DOHH2 (cell line): ENCODE measurements at regions not wholly inside any gene's neighbourhood (a gene's known extent, or its start where the extent isn't known, plus 50 kb on each side); places are given as distances from the start of the nearest gene placed in this dataset.

ENCODE experiments used
- H3F3A ChIP-seq: fragments of 200-600 bp; sonication (generic), shearing (Covaris generic); 2 replicates; pipeline ENCODE4 v1.6.0; 2016; ENCODE audit warnings: antibody characterized with exemption, mild to moderate bottlenecking; ENCODE audit not compliant: control insufficient read depth, insufficient read depth
- H3K27ac ChIP-seq: fragments of 200-600 bp; sonication (generic); 2 replicates; pipeline ENCODE4 v1.5.1; 2014; ENCODE audit warnings: low read depth, mild to moderate bottlenecking, low read length, moderate library complexity
- H3K27me3 ChIP-seq: fragments of 200-600 bp; sonication (generic); 2 replicates; pipeline ENCODE4 v1.6.1; 2014; ENCODE audit warnings: mild to moderate bottlenecking, low read length, mixed read lengths; ENCODE audit not compliant: control insufficient read depth
- H3K36me3 ChIP-seq: fragments of 200-600 bp; sonication (generic); 2 replicates; pipeline ENCODE4 v1.6.1; 2014; ENCODE audit warnings: mild to moderate bottlenecking, low read length, moderate library complexity, mixed read lengths; ENCODE audit not compliant: control insufficient read depth
- H3K4me1 ChIP-seq: fragments of 200-600 bp; sonication (generic); 2 replicates; pipeline ENCODE4 v1.6.1; 2014; ENCODE audit warnings: mild to moderate bottlenecking, low read length, mixed read lengths; ENCODE audit not compliant: control insufficient read depth
- H3K4me2 ChIP-seq: fragments of 200-600 bp; sonication (generic); 2 replicates; pipeline ENCODE4 v1.6.0; 2014; ENCODE audit warnings: mild to moderate bottlenecking, low read length, moderate library complexity
- H3K4me3 ChIP-seq: fragments of 200-600 bp; sonication (generic); 2 replicates; pipeline ENCODE4 v1.5.1; 2014; ENCODE audit warnings: mild to moderate bottlenecking, low read length, mixed read lengths
- H3K79me2 ChIP-seq: fragments of 200-600 bp; sonication (generic); 2 replicates; pipeline ENCODE4 v1.6.1; 2014; ENCODE audit warnings: mild to moderate bottlenecking, low read length, mixed read lengths; ENCODE audit not compliant: control insufficient read depth
- H3K9me2 ChIP-seq: fragments of 200-600 bp; sonication (generic); replicated peaks from 2 replicates; pipeline ENCODE4 v1.6.1; 2014; ENCODE audit warnings: mild to moderate bottlenecking, low read length, mixed read lengths; ENCODE audit not compliant: control insufficient read depth
- H3K9me3 ChIP-seq: fragments of 200-600 bp; sonication (generic); 2 replicates; pipeline ENCODE4 v1.6.1; 2014; ENCODE audit warnings: antibody characterized with exemption, low read length, mixed read lengths; ENCODE audit not compliant: control insufficient read depth, insufficient read depth
- H4K20me1 ChIP-seq: fragments of 200-600 bp; sonication (generic); 2 replicates; pipeline ENCODE4 v1.6.0; 2014; ENCODE audit warnings: low read depth, mild to moderate bottlenecking, antibody characterized with exemption, low read length, moderate library complexity; ENCODE audit not compliant: control insufficient read depth, insufficient read depth
- EZH2phosphoT487 ChIP-seq: fragments of 200-600 bp; sonication (generic); IDR thresholded peaks from 2 replicates; pipeline ENCODE4 v1.6.1; 2017; ENCODE audit warnings: borderline replicate concordance, mild to moderate bottlenecking, antibody characterized with exemption, low read length, moderate library complexity, mixed read lengths
- TF ChIP-seq, protein P1 (sequence below): fragments of 200-600 bp; sonication (generic); IDR thresholded peaks from one replicate; pipeline ENCODE4 v1.5.1; 2014; ENCODE audit warnings: antibody characterized with exemption, mild to moderate bottlenecking, low read depth, low read length; ENCODE audit not compliant: poor library complexity, severe bottlenecking

DNA sequence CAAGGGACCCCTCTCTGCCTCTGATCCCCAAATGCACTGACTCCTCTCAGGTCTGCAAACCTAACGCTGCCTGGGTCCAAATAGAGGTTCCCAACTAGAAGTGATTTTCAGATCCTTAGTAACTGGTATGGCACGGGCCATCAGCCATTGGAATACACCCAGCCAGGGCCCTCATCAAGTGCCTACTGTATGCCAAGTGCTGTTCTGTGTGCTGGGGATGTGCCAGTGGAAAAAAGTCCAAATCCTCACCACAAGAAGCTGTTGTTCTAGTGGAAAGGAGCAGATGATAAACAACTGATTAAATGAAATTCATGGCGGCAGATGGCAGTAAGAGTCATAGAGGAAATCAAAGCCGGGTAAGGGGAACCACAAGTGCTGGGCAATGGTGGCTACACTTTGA, 57.2 kb upstream of the MED9 start:
- no peak overlapping the region for H3K4me3 ChIP-seq
- no peak overlapping the region for H3K27ac ChIP-seq
- H3K9me3 ChIP-seq, result peaks cover 15% of the 10 kb centered on the region
- H3K79me2 ChIP-seq, result no peaks in the 10 kb centered on the region
- H3F3A ChIP-seq, result no peaks in the 10 kb centered on the region
- H4K20me1 ChIP-seq, result no peaks in the 10 kb centered on the region
- no peaks in the 10 kb centered on the region for H3K36me3 ChIP-seq
- H3K27me3 ChIP-seq, result no peaks in the 10 kb centered on the region
- TF ChIP-seq, protein P1, sequence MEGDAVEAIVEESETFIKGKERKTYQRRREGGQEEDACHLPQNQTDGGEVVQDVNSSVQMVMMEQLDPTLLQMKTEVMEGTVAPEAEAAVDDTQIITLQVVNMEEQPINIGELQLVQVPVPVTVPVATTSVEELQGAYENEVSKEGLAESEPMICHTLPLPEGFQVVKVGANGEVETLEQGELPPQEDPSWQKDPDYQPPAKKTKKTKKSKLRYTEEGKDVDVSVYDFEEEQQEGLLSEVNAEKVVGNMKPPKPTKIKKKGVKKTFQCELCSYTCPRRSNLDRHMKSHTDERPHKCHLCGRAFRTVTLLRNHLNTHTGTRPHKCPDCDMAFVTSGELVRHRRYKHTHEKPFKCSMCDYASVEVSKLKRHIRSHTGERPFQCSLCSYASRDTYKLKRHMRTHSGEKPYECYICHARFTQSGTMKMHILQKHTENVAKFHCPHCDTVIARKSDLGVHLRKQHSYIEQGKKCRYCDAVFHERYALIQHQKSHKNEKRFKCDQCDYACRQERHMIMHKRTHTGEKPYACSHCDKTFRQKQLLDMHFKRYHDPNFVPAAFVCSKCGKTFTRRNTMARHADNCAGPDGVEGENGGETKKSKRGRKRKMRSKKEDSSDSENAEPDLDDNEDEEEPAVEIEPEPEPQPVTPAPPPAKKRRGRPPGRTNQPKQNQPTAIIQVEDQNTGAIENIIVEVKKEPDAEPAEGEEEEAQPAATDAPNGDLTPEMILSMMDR, result no peak
- TF ChIP-seq EZH2phosphoT487, result no peak
- no peaks in the 10 kb centered on the region for H3K9me2 ChIP-seq
- H3K4me1 ChIP-seq, result peaks cover 10% of the 10 kb centered on the region
- H3K4me2 ChIP-seq, result no peak overlapping the region

DNA sequence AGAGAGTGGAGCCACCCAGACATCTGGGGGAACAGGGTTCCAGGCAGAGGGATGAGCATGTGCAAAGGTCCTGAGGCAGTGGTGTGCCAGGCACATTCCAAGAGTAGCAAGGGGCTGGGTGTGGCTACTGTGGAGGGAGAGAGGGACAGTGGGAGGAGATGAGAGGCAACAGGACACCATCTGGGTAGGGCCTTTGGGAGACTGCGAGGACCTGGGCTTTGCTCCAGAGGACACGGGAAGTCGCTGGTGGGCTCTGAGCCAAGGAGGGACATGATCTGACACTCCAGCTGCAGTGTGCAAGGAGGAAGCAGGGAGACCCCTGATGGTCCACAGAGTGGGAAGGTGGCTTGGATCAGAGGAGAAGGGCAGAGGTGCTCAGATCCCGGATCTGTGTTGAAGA, 56.7 kb upstream of the MED9 start:
- no peaks in the 10 kb centered on the region for H3K79me2 ChIP-seq
- H3F3A ChIP-seq, result no peaks in the 10 kb centered on the region
- H3K27ac ChIP-seq, result no peak overlapping the region
- H3K36me3 ChIP-seq, result no peaks in the 10 kb centered on the region
- no peaks in the 10 kb centered on the region for H4K20me1 ChIP-seq
- no peaks in the 10 kb centered on the region for H3K9me2 ChIP-seq
- H3K4me1 ChIP-seq, result peaks cover 10% of the 10 kb centered on the region
- H3K9me3 ChIP-seq, result peaks cover 18% of the 10 kb centered on the region
- H3K4me3 ChIP-seq, result no peak overlapping the region
- H3K27me3 ChIP-seq, result no peaks in the 10 kb centered on the region
- no peak for TF ChIP-seq EZH2phosphoT487
- TF ChIP-seq, protein P1, result no peak
- no peak overlapping the region for H3K4me2 ChIP-seq

DNA sequence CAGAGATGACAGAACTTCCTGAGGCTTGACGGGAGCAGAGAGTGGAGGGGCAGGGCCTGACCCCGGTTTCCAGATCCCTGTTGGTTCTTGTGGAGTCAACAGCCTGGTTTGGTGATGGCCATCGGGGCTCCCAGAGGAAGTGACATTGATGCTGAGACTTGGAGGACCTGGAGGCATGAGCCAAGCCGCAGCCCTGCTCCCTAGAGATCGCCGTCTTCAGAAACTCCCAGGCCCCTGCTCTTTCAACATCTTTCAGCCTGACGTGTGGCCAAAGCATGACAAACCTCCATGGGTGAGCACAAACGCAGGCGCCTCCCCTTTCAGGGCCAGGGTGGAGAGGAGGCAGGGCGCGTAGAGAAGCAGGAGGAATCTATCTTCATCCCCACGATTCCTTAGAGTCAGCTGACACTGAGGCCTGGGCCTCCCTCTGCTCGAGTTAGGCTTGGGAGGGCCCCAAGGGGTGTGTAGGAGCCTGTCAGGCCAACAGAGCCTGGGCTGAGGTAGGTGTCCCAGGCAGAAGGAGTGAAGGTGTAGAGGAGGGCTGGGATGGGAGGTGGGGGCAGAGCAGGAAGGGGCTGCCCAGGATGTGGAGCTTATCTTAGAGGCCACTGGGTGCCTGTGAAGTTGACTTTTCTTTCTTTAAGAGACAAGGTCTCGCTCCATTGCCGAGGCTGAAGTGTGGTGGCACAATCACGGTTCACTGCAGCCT, 56.1 kb upstream of the MED9 start:
- H3K4me1 ChIP-seq, result peaks cover 7% of the 10 kb centered on the region
- H4K20me1 ChIP-seq, result no peaks in the 10 kb centered on the region
- H3K27ac ChIP-seq, result no peak overlapping the region
- TF ChIP-seq, protein P1, result no peak
- TF ChIP-seq EZH2phosphoT487, result no peak
- H3K27me3 ChIP-seq, result no peaks in the 10 kb centered on the region
- H3K4me2 ChIP-seq, result no peak overlapping the region
- no peaks in the 10 kb centered on the region for H3K79me2 ChIP-seq
- peaks cover 17% of the 10 kb centered on the region for H3K9me3 ChIP-seq
- no peaks in the 10 kb centered on the region for H3K36me3 ChIP-seq
- H3F3A ChIP-seq, result no peaks in the 10 kb centered on the region
- H3K4me3 ChIP-seq, result no peak overlapping the region
- no peaks in the 10 kb centered on the region for H3K9me2 ChIP-seq
